ENCODE measurements at regions not wholly inside any gene's neighbourhood (a gene's known extent, or its start where the extent isn't known, plus 50 kb on each side); places are given as distances from the start of the nearest gene placed in this dataset.

DNA sequence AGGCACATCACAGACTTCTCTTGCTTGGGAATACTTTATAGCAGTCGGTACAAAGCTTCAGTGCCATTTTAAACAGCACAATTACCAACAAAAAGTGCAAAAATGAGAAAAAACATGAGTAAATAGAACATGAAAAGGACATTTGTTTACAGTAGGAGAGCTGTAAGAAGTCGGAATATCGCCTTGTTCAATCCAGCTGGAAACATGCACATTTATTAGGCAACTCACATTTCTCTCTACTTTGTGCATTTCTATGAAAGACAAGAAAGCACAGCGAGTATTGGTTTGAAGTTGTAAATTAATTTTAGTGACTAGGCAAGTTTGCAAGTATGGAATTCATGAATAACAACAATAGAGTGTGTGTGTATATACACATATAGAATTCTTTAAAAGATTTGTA is 484.7 kb downstream of the DACH1 start:
- TF ChIP-seq GATA3 (IDR thresholded peaks at IDR 0.05; ENCODE audit: low read depth, low read length): no peak

DNA sequence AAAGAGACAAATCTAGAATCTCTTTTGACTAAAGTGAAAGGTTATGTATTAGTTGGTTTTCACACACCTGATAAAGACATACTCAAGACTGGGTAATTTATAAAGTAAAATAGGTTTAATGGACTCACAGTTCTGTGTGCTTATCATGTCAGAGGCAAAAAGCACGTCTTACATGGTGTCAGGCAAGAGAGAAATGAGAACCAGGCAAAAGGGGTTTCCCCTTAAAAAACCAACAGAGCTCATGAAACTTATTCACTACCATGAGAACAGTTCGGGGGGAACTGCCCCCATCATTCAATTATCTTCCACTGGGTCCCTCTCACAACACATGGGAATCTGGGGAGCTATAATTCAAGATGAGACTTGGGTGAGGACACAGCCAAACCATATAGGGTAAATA is 486.8 kb downstream of the DACH1 start:
- TF ChIP-seq GATA3 (IDR thresholded peaks at IDR 0.05; ENCODE audit: low read depth, low read length): no peak
- no peak for TF ChIP-seq GATA2 (IDR thresholded peaks at IDR 0.05; ENCODE audit: low read depth, low read length)

DNA sequence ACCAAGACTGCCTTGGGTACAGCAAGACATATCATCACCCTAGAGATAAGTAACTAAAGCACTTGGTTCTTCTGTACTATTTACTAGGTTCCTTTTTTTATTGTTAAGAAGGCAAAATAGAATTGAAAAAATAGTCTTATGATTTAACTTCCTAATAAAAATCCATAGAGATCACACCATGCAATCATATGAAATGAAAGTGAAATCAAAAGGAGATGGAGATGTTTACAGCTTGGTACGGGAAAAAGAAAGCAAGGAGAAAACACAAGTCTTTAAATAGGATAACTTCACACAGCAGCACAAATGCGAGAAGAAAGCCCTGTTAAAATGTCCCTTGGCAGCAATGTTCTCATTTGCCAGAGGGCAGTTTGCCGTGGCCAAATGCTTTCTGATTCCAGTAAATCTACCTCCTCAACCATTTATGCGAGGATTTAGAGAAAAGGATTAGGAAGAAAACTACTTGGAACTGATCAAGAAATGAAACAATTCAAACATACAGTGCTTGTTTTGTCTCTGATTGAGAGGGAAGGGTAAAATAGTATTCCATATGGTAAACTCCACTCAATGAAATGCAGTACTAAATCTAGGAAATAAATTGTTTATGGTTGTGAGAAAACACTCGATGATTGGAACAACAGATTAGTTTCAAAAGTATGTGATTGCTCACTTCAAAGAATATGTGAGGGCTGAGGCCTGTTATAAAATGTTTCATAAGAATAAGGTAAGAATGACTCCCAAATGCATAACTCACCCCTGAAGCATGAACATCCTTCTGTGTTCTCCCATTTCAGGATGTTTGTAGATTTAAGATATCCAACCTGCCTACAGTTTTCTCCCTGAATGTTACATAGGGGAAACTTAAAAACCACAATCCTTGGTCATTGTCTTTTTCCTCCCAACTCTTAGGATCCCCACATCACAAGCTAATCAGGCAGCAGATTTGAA is 487.8 kb downstream of the DACH1 start:
- TF ChIP-seq GATA3 (IDR thresholded peaks at IDR 0.05; ENCODE audit: low read depth, low read length): no peak
- TF ChIP-seq GATA2 (IDR thresholded peaks at IDR 0.05; ENCODE audit: low read depth, low read length): no peak

DNA sequence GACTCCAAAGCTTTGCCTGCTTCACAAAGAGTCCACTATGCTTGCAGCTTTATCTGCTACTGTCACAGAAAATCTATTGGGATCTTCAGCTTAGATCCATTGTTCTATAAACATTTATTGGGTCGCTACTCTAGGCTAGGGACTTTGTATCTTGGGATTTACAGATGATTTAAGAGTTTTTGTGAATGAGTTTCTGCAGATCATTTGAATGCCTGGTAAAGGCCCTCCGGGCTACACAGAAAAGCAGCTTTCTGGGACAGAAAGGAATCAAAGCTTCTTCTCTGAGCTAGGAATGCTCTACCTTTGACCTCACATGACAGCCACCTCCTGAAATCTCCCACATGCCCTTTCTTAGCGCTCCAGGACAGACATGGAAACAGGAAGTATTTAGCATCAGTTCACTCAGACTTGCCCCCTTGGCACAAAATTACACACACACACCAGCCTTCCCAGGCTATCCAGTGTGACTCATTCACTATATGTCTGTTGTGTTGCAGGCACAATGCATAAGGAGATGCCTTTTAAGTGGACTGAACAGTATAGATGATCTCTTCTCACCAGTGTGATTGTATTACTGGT is 492.4 kb downstream of the DACH1 start:
- TF ChIP-seq GATA3 (IDR thresholded peaks at IDR 0.05; ENCODE audit: low read depth, low read length) (no peak), GATA2 (IDR thresholded peaks at IDR 0.05; ENCODE audit: low read depth, low read length) (no peak)

DNA sequence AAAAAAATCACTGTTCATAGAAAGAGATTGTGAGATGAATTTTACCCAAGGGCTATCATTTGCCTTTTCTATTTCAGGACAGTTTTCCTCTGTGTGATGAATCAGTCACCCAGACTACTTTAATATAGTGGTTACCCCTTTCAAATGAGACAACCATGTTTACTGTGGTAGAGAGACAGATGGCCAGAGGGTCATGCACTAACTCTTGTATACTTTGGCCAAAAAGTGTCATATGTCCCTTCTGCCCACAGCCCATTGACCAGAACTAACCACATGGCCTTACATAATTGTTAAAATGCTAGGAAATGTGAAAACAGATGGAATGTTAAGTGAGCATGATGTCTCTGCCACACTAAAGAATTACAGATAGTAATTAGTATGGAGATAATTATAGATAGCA is 498.7 kb downstream of the DACH1 start:
- TF ChIP-seq GATA3 (IDR thresholded peaks at IDR 0.05; ENCODE audit: low read depth, low read length) (no peak), GATA2 (IDR thresholded peaks at IDR 0.05; ENCODE audit: low read depth, low read length) (no peak)

DNA sequence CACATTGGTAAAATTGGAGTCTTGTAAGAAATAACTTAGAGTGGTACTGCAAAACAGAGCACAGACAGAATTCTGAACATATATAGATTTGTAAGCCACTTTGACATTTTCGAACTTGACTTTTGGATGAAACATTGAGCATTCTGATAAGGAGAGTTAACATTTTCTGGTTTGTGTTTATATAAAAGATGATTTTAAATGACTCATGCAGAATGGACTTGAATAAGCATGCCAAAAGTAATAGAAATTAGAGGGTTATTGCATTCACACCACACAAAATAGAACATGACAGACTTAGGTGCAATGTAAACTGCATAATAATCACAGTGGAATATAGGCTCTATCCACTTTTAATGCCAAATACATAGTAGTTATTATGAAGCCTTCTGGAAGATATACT is 507.0 kb downstream of the DACH1 start:
- TF ChIP-seq GATA2 (IDR thresholded peaks at IDR 0.05; ENCODE audit: low read depth, low read length): no peak
- TF ChIP-seq GATA3 (IDR thresholded peaks at IDR 0.05; ENCODE audit: low read depth, low read length): no peak

DNA sequence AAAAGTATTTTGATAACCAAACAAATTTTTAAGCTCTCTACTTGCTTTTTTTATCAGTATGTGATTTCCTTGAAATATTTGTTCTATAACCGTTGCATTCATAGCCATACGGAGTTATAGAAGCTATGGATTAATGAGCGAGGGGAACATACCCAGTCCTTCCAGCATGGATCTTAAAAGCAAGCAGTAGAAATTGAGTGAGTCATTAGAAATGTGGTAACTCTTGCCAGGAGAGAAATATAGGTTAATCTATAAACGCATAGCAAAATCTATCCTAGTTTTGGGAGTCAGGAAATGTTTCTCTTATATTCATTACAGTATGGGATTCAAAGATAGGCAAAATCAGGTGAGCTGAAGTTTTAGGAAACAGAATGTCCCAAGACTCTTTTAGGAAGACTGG is 507.4 kb downstream of the DACH1 start:
- TF ChIP-seq GATA3 (IDR thresholded peaks at IDR 0.05; ENCODE audit: low read depth, low read length): no peak

DNA sequence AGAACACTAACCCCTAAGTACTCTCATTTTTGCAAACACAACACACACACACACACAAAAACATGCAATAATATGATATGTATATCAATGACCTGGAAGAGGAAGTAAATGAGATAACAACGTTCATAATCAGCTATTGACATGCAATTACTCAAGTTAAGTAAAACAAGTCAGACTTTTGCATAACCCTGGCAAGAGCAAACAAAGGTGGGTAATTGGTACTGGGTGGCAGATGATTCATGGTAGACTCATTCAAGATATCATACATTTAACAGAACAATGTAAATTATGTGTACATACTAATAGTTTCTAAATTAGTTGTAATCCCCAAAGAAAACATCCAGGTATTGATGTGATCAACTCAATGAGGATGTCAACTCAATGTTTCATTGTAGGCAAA is 508.8 kb downstream of the DACH1 start:
- TF ChIP-seq GATA2 (IDR thresholded peaks at IDR 0.05; ENCODE audit: low read depth, low read length) (no peak), GATA3 (IDR thresholded peaks at IDR 0.05; ENCODE audit: low read depth, low read length) (no peak)

DNA sequence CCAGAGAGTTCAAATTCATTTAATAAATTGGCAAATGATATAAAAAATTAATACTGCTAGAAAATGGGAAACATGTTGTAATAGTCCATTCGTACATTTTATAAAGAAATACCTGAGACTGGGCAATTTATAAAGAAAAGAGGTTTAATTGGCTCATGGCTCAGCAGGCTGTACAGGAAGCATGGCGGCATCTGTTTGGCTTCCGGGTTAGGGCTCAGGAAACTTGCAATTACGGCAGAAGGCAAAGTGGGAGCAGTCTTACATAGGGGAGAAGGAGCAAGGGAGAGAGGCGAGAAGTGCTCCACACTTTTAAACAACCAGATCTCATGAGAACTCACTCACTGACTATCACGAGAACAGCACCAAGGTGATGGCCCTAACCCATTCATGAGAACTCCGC is 512.0 kb downstream of the DACH1 start:
- TF ChIP-seq GATA2 (IDR thresholded peaks at IDR 0.05; ENCODE audit: low read depth, low read length): no peak
- TF ChIP-seq GATA3 (IDR thresholded peaks at IDR 0.05; ENCODE audit: low read depth, low read length): no peak

DNA sequence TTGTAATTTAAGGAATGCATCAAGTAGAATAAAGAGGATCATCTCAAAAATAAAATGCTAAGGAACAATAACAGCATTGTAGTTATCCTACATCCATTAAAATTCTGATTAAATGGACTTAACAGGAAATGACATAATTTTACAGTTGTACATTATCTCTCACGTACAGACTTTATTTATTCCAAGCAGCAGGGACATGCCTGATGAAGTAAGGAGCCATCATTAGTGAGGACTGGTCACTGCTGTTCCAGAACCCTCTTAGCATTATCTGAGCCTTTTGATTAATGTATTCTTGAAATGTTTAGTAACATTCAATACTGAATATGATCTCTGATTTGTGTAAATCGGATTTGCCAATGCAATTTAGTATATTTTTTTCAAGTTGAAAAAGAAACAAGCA is 516.1 kb downstream of the DACH1 start:
- no peak for TF ChIP-seq GATA2 (IDR thresholded peaks at IDR 0.05; ENCODE audit: low read depth, low read length)
- TF ChIP-seq GATA3 (IDR thresholded peaks at IDR 0.05; ENCODE audit: low read depth, low read length): no peak

DNA sequence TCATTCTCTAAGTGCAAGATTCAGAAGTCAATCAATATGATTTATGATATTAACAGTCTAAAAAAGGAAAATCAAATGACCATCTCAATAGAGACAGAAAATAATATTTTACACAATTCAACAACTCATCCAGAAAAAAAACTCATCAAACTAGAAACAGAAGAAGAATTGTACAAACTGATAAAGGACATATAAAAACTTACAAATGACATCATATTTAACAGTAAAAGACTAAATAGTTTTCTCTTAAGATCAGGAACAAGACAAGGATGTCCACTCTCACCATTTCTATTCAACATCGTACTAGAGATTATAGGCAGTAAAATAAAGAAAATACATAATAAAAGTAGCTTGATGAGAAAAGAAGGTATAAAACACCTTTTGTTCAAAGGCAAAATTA is 527.3 kb downstream of the DACH1 start:
- TF ChIP-seq GATA3 (IDR thresholded peaks at IDR 0.05; ENCODE audit: low read depth, low read length) (no peak), GATA2 (IDR thresholded peaks at IDR 0.05; ENCODE audit: low read depth, low read length) (no peak)

DNA sequence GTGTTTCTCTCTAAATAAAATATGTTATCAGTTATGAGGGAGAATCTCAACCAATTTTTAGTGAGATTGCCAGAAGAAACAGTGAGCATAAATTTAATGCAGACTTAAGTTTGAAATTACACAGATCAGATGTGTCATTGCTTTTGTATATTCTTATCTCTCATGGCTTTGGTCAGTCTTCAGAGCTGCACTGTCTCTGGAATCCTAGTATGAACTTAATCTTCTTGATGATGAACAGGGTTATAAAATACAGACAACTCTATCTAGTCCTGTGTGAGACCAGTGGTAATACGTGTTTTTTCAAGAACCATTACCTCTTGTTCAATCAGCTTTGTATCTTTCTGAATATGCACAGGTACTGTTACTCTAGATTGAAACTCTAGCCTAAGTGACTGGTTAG is 528.0 kb downstream of the DACH1 start:
- TF ChIP-seq GATA2 (IDR thresholded peaks at IDR 0.05; ENCODE audit: low read depth, low read length) (no peak), GATA3 (IDR thresholded peaks at IDR 0.05; ENCODE audit: low read depth, low read length) (no peak)

DNA sequence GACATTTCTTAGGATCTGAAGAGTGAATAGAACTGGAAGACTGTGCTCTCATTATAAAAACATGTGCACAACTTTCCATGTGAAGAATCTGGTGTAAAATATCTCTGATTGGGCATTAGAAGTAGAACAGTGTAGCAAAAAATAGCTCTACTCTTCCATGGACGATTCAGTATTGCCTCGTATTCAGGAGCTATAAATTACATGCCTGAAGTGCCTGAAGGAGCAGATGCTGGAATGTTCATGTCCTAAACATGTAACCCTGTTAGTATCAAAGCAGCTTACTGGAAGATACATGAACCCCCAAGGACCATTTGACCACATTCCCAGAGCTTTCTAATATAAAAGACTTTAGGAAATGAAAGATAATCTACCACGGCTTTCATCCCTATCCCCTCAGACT is 528.9 kb downstream of the DACH1 start:
- no peak for TF ChIP-seq GATA2 (IDR thresholded peaks at IDR 0.05; ENCODE audit: low read depth, low read length)
- TF ChIP-seq GATA3 (IDR thresholded peaks at IDR 0.05; ENCODE audit: low read depth, low read length): no peak

DNA sequence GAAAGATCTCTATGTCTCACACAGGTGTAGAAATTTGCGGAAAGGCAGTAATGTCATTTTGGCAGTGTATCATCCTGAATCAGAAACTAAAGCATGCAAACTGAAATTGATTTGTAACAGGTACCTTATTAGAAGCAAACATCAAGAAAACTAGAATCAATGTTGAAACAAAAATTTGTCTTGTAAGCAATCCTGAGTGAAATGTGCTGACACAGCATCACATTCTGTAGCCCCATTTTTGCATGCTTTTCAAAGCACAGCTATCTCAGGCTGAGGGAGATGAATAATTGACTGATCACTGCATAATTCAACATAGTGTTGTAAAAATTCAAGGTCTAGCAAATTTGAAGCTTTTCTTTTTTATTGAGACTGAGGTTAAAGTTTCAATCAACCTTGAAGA is 539.7 kb downstream of the DACH1 start:
- no peak for TF ChIP-seq GATA3 (IDR thresholded peaks at IDR 0.05; ENCODE audit: low read depth, low read length)
- no peak for TF ChIP-seq GATA2 (IDR thresholded peaks at IDR 0.05; ENCODE audit: low read depth, low read length)

DNA sequence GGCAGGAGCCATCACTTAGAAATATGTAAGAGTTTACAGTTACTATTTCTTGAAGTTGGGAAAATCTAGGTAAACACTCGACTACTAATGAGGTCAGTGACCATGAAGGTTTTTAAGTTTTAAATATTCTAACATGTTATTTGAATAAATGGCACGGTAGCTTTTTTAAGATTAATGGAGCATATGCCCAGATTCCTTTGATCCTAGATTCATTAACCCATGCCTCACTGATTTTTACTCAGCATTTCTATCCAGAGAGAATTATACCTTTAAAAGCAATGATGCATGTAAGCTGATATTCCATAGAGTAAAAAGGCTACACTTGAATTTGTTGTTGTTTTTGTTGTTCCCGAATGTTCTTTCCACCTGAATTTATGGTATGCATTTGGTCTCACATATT is 541.4 kb downstream of the DACH1 start:
- TF ChIP-seq GATA2 (IDR thresholded peaks at IDR 0.05; ENCODE audit: low read depth, low read length): no peak
- no peak for TF ChIP-seq GATA3 (IDR thresholded peaks at IDR 0.05; ENCODE audit: low read depth, low read length)
